ENCODE measurements at regions not wholly inside any gene's neighbourhood (a gene's known extent, or its start where the extent isn't known, plus 50 kb on each side); places are given as distances from the start of the nearest gene placed in this dataset.

DNA sequence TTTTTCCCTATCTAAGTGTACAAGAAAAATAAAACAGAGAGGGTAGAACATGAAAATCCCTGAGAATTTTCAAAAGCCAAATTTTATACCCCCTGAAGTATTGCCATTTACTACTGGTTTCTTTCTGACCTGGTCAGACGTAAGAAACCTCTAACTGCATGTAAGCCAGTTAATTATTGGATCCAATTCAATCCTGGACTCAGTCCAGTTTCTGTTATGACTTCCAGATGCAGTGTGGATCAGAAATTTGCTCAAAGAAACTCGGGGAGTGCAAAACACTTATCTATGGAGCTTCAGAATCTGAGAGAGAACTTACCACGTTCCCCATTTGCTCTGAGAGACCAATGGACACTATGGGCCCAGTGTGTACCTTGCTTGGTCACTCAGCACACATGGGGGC, 383.5 kb downstream of the KLHL4 start:
- TF ChIP-seq, protein P1, sequence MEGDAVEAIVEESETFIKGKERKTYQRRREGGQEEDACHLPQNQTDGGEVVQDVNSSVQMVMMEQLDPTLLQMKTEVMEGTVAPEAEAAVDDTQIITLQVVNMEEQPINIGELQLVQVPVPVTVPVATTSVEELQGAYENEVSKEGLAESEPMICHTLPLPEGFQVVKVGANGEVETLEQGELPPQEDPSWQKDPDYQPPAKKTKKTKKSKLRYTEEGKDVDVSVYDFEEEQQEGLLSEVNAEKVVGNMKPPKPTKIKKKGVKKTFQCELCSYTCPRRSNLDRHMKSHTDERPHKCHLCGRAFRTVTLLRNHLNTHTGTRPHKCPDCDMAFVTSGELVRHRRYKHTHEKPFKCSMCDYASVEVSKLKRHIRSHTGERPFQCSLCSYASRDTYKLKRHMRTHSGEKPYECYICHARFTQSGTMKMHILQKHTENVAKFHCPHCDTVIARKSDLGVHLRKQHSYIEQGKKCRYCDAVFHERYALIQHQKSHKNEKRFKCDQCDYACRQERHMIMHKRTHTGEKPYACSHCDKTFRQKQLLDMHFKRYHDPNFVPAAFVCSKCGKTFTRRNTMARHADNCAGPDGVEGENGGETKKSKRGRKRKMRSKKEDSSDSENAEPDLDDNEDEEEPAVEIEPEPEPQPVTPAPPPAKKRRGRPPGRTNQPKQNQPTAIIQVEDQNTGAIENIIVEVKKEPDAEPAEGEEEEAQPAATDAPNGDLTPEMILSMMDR (IDR thresholded peaks at IDR 0.05) = no peak
- TF ChIP-seq POLR2A (IDR thresholded peaks at IDR 0.05) = no peak
- no peak for TF ChIP-seq POLR2AphosphoS5 (IDR thresholded peaks at IDR 0.05)
